Colonic mucosa (tissue), 4 donors: ENCODE measurements at regions not wholly inside any gene's neighbourhood (a gene's known extent, or its start where the extent isn't known, plus 50 kb on each side); places are given as distances from the start of the nearest gene placed in this dataset.
"Not testable (repeated sequence)": the region's sequence is repeated elsewhere in the genome, so short reads cannot be mapped to it uniquely, and the experiment has no call there.

Experiments
- DNase-seq: peaks from one replicate; pipeline ENCODE4 v3.0.0-alpha.2; 2020
- H3K27ac ChIP-seq: fragments of 200-600 bp; one replicate; pipeline ENCODE4 v1.8.0; 2021
- H3K27me3 ChIP-seq: fragments of 200-600 bp; one replicate; pipeline ENCODE4 v1.8.0; 2021
- H3K36me3 ChIP-seq: fragments of 200-600 bp; one replicate; pipeline ENCODE4 v1.8.0; 2021
- H3K4me1 ChIP-seq: fragments of 200-600 bp; one replicate; pipeline ENCODE4 v1.8.0; 2021; ENCODE audit warnings: mild to moderate bottlenecking
- H3K4me3 ChIP-seq: fragments of 200-600 bp; one replicate; pipeline ENCODE4 v1.8.0; 2021
- H3K9ac ChIP-seq, 2 donors: one replicate each; pipeline ENCODE4 v1.7.0; 2013; ENCODE audit warnings: control low read depth in 2 of 2, low read depth in 2 of 2, low read length in 2 of 2
- H3K9me3 ChIP-seq: fragments of 200-600 bp; one replicate; pipeline ENCODE4 v1.8.0; 2021
- intact Hi-C: fragments of 100-400 bp; cut with DNase I; formaldehyde crosslinking; loops from one replicate; pipeline ENCODE4 v1.14.1; 2022
- TF ChIP-seq, protein P1 (sequence below): fragments of 200-600 bp; IDR thresholded peaks from one replicate; pipeline ENCODE4 v1.8.0; 2022; ENCODE audit warnings: antibody characterized with exemption, mild to moderate bottlenecking
- donor health status: healthy.
- donor health status: DM: no; HTN: no; CAD: no.
- donor health status: DM: no; HTN: no; CAD: no.

DNA sequence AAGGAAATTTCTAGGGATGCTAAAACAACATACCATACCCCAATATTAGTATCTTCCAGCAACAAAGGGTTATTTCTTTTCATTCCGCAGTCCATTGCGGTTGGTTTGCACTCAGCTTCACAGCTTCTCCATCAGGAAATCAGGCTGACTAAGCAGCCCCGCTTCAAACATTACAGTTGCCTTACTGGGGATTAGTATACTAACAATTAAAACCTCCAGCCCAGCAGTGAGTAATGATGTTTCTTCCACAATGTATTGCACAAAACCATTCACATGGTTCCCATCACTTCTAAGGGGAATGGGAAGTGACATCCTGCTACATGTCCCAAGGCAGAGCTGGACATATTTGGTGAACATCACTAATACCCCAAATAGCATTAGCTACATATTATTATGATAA, 1384.9 kb downstream of the CDH8 start:
- Histone ChIP-seq H3K27me3 (no peaks in the 10 kb centered on the region), H3K36me3 (no peaks in the 10 kb centered on the region), H3K9me3 (no peaks in the 10 kb centered on the region), H3K4me1 (no peaks in the 10 kb centered on the region), H3K9ac (no peak overlapping the region), H3K4me3 (no peak overlapping the region), H3K27ac (no peak overlapping the region)
- TF ChIP-seq, protein P1, sequence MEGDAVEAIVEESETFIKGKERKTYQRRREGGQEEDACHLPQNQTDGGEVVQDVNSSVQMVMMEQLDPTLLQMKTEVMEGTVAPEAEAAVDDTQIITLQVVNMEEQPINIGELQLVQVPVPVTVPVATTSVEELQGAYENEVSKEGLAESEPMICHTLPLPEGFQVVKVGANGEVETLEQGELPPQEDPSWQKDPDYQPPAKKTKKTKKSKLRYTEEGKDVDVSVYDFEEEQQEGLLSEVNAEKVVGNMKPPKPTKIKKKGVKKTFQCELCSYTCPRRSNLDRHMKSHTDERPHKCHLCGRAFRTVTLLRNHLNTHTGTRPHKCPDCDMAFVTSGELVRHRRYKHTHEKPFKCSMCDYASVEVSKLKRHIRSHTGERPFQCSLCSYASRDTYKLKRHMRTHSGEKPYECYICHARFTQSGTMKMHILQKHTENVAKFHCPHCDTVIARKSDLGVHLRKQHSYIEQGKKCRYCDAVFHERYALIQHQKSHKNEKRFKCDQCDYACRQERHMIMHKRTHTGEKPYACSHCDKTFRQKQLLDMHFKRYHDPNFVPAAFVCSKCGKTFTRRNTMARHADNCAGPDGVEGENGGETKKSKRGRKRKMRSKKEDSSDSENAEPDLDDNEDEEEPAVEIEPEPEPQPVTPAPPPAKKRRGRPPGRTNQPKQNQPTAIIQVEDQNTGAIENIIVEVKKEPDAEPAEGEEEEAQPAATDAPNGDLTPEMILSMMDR: no peak
- intact Hi-C loops: no loop called here
- no peak for DNase-seq

DNA sequence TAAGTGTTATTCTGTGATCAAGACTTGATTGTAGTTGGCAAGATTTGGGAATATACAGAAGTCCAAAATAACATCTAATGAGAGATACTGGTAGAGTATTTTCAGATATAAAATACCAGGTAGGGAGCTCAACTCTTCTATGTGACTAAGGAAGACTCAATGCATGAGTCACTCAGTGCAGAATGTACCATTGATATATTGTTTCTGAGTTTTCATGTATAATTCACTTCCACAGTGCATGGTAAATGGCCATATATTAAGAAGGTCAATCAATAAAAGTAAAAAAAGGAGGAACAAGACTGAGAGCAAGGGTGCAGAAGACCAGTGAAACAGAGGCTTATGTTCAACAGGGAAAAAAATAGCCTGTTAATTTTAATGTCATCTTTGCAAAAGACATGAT, 1387.9 kb downstream of the CDH8 start:
- H3K9ac ChIP-seq: no peak overlapping the region
- DNase-seq: no peak
- H3K4me3 ChIP-seq: no peak overlapping the region
- TF ChIP-seq, protein P1: no peak
- H3K9me3 ChIP-seq: no peaks in the 10 kb centered on the region
- H3K27me3 ChIP-seq: no peaks in the 10 kb centered on the region
- no peaks in the 10 kb centered on the region for H3K36me3 ChIP-seq
- intact Hi-C loops: no loop called here
- H3K4me1 ChIP-seq: no peaks in the 10 kb centered on the region
- no peak overlapping the region for H3K27ac ChIP-seq

DNA sequence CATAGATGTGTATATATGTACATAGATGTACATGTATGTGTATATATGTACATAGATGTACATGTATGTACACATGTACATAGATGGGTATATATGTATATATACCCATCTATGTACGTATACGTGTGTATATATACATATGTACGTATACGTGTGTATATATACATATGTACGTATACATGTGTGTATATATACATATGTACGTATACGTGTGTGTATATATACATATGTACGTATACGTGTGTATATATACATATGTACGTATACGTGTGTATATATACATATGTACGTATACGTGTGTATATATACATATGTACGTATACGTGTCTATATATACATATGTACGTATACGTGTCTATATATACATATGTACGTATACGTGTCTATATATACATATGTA, 1388.8 kb downstream of the CDH8 start:
- H3K9me3 ChIP-seq, H3K27me3 ChIP-seq, H3K27ac ChIP-seq, H3K9ac ChIP-seq, H3K4me1 ChIP-seq, DNase-seq, H3K36me3 ChIP-seq, intact Hi-C loops, H3K4me3 ChIP-seq: not testable (repeated sequence)

DNA sequence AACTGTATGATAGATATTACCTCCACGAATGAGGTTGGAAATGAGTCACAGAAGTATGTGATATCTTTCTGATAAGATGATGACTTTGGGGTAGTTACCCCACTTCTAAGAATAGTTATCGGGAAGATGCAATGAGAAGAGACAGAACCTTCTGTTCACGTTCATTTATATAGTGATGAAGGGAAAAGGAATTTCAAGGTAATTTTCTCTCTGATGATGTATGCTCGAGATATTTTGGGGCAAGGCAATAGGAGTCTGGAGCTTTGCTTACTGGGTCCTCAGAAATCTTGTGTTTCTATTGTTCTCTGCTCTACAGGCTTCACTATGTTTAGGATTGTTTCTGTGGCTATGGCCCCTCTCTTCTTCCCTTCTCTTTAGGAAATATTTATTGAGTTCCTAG, 1389.6 kb downstream of the CDH8 start:
- no peak overlapping the region for H3K9ac ChIP-seq
- no peak for DNase-seq
- no peaks in the 10 kb centered on the region for H3K9me3 ChIP-seq
- no peak overlapping the region for H3K27ac ChIP-seq
- no peaks in the 10 kb centered on the region for H3K27me3 ChIP-seq
- intact Hi-C loops: no loop called here
- H3K4me3 ChIP-seq: no peak overlapping the region
- no peaks in the 10 kb centered on the region for H3K36me3 ChIP-seq
- TF ChIP-seq, protein P1: no peak
- H3K4me1 ChIP-seq: no peaks in the 10 kb centered on the region

DNA sequence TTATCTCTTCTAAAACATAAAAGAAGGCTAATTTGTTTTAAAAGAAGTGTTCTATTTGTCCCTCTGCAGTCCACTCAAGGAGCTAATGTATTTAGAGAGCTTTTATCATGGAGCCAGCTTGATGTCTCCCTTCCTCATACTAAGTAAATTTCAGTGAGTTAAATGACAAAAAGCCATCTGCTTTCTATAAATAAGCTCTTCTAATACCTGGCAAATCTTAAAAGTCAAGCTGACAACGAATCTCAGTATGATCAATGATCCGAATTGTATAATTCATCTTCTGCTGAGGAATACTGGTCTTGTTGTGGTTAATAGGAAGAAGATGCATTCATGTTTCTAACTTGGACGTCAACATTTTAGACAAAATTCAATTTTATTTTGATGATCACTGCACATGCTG, 1390.7 kb downstream of the CDH8 start:
- no peaks in the 10 kb centered on the region for H3K36me3 ChIP-seq
- no peaks in the 10 kb centered on the region for H3K27me3 ChIP-seq
- no peak for DNase-seq
- TF ChIP-seq, protein P1: no peak
- H3K4me1 ChIP-seq: no peaks in the 10 kb centered on the region
- intact Hi-C loops: no loop called here
- H3K9me3 ChIP-seq: no peaks in the 10 kb centered on the region
- no peak overlapping the region for H3K9ac ChIP-seq
- H3K4me3 ChIP-seq: no peak overlapping the region
- no peak overlapping the region for H3K27ac ChIP-seq

DNA sequence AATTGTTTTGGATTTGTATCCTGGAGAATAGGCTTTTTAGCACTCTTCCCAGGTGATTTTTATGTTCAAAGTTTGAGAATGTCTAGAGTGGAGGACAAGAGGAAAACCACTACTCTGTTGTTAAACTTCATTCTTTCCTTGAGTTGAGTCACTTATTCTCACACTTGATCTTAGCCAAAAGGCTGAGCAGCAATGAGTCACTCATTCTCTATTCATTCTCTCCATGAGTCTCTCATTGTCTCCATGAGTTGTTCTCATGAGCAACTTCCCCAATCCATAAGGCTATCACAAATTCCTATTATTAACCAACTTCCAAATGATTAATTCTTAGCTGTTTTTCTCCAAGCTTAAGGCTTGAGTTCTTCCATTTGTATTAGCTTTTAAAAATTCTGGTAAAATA, 1393.3 kb downstream of the CDH8 start:
- intact Hi-C loops: no loop called here
- Histone ChIP-seq H3K27me3 (no peaks in the 10 kb centered on the region), H3K27ac (no peak overlapping the region), H3K36me3 (no peaks in the 10 kb centered on the region), H3K9me3 (no peaks in the 10 kb centered on the region), H3K4me3 (no peak overlapping the region), H3K4me1 (no peaks in the 10 kb centered on the region), H3K9ac (no peak overlapping the region)
- TF ChIP-seq, protein P1: no peak
- no peak for DNase-seq
